ENCODE measurements at regions not wholly inside any gene's neighbourhood (a gene's known extent, or its start where the extent isn't known, plus 50 kb on each side); places are given as distances from the start of the nearest gene placed in this dataset.

DNA sequence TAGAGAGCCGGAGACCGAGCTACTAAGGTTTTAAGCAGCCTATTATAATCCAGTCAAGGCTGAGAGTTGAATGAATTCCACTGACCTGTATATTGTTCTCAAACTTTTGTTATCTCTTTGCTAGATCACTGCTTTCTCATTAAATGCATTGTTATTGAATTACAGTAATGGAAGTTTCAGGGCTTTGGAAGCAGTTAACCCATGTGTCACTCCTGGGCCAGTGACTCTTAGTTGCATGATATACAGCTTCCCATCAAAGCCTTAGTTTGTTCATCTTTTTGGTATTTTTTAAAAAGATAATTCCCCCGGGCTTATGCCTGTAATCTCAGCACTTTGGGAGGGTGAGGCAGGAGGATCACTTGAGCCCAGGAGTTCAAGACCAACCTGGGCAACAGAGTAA lies 55.4 kb upstream of the KIAA1217 start:
- Histone ChIP-seq H3K4me3 (no peak overlapping the region), H3K27ac (no peak overlapping the region), H3K9me3 (peaks cover 8% of the 10 kb centered on the region), H3K36me3 (no peaks in the 10 kb centered on the region), H3K27me3 (ENCODE audit: low read depth) (no peaks in the 10 kb centered on the region), H3K4me1 (no peaks in the 10 kb centered on the region)
- DNase-seq (no peak), ATAC-seq (no peak)
- intact Hi-C loops (cut with DNase I), result no loop called here
- TF ChIP-seq CTCF (IDR thresholded peaks at IDR 0.05), result no peak

DNA sequence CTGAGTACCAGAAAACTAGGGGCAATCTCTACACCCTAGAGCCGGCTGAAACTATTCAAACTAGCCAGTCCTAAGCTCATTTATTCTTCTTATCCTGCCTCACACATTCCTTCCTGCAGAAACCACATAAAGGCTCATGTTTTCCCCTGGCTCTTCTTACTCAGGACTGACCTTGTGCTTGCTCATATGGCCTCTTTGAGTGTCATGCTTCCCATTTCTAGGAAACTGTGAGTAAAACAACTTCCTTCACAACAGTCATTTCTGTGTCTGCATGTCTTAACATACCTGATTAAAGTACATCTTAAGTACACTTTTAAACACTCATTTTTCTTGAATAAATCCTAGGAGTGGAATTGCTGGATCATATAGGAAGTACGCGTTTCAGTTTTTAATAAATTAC lies 52.3 kb upstream of the KIAA1217 start:
- peaks cover 8% of the 10 kb centered on the region for H3K9me3 ChIP-seq
- ATAC-seq (no peak), DNase-seq (no peak)
- no peak overlapping the region for H3K27ac ChIP-seq
- H3K4me1 ChIP-seq, result no peaks in the 10 kb centered on the region
- no peak for TF ChIP-seq CTCF (IDR thresholded peaks at IDR 0.05)
- intact Hi-C loops (cut with DNase I), result no loop called here
- no peak overlapping the region for H3K4me3 ChIP-seq
- no peaks in the 10 kb centered on the region for H3K27me3 ChIP-seq (ENCODE audit: low read depth)
- H3K36me3 ChIP-seq, result no peaks in the 10 kb centered on the region

- intact Hi-C loops (cut with DNase I), result no loop called here
- Histone ChIP-seq H3K4me1 (no peaks in the 10 kb centered on the region), H3K9me3 (peaks cover 8% of the 10 kb centered on the region), H3K36me3 (no peaks in the 10 kb centered on the region), H3K27me3 (ENCODE audit: low read depth) (no peaks in the 10 kb centered on the region), H3K27ac (no peak overlapping the region), H3K4me3 (no peak overlapping the region)
- ATAC-seq (no peak), DNase-seq (no peak)
- no peak for TF ChIP-seq CTCF (IDR thresholded peaks at IDR 0.05)
Measured at GRCh38 chr10:24157567-24157966, 51.4 kb upstream of the KIAA1217 start.

Data from lower lobe of right lung (tissue), 2 donors.